Forelimb muscle (tissue), 1 donor: ENCODE measurements at regions not wholly inside any gene's neighbourhood (a gene's known extent, or its start where the extent isn't known, plus 50 kb on each side); places are given as distances from the start of the nearest gene placed in this dataset.

Experiments
- DNase-seq: peaks from one replicate; pipeline ENCODE4 v3.0.0-alpha.2; 2013; ENCODE audit warnings: low read depth

DNA sequence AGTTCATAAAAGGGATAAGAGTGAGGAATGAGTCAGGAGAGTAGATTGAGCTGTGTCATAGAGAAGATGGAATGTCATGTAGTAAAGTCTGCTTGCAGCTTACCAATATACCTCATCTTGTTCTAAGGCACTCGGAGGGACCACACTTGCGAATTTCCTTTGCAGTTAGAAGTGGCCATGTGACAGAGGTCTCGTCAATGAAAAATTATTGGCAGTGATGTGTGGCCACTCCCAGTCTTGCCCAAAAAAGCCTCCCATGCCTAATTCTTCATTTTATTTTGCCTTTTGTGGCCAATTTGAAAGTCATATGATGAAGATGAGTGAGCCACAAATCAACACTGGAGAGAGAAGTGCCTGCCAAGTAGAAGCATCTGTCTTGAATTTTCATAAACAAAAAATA is 465.6 kb upstream of the ZNF385D start:
- DNase-seq, result peak; percentile 22

GRCh38 chr3:22225161-22225560 is 474.2 kb upstream of the ZNF385D start:
- DNase-seq, result no peak

DNA sequence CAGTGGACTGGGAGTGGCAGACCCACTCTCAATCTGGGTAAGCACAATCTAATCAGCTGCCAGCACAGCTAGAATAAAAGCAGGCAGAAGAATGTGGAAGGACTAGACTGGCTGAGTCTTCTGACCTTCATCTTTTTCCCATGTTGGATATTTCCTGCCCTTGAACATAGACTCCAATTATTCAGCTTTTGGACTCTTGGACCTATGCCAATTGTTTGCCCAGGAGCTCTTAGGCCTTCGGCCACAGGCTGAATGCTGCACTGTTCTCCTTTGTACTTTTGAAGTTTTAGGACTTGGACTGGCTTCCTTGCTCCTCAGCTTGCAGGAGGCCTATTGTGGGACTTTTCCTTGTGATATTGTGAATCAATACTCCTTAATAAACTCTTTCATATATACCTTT is 477.7 kb upstream of the ZNF385D start:
- DNase-seq, result no peak

DNA sequence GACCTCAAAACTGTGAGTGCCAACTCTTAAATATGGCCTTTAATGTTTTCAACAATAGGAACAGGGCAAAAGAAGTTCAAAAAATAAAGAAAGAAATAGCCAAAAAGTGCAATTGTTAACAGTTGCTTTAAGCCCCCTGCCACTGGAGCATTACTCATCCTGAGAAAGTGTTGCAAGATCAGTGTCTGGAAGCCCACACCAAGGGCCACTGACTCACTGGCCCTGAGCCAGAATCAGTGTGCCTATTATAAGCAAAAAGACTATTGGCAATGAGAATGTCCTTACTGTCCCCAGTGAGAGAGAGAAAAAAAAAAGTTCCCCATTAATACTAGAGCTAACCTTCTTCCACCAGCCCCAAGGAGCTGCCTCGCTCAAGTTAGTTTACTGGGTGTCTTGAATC is 480.1 kb upstream of the ZNF385D start:
- DNase-seq, result no peak

- DNase-seq, result no peak
Measured at GRCh38 chr3:22236490-22237270, 485.7 kb upstream of the ZNF385D start.

DNA sequence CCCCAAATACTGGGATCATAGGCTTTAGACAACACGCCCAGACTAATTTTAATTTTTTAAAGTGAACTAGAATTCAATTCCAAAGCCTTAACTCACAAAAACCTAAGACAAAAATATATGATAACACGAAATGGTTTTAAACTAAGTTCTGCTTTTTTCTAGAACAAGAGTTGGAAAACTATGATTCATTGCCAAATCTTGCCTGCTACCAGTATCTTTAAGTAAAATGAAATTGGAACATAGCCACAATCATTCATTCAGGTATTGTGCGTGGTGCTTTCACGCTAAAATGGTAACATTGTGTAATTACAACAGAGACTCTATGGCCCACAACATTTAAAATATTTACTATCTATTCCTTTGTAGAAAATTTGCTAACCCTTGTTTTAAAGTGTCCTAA is 488.0 kb upstream of the ZNF385D start:
- no peak for DNase-seq

GRCh38 chr3:22241110-22241509 is 490.1 kb upstream of the ZNF385D start:
- no peak for DNase-seq

GRCh38 chr3:22244761-22245521 is 493.9 kb upstream of the ZNF385D start:
- DNase-seq, result peak; percentile 64

DNA sequence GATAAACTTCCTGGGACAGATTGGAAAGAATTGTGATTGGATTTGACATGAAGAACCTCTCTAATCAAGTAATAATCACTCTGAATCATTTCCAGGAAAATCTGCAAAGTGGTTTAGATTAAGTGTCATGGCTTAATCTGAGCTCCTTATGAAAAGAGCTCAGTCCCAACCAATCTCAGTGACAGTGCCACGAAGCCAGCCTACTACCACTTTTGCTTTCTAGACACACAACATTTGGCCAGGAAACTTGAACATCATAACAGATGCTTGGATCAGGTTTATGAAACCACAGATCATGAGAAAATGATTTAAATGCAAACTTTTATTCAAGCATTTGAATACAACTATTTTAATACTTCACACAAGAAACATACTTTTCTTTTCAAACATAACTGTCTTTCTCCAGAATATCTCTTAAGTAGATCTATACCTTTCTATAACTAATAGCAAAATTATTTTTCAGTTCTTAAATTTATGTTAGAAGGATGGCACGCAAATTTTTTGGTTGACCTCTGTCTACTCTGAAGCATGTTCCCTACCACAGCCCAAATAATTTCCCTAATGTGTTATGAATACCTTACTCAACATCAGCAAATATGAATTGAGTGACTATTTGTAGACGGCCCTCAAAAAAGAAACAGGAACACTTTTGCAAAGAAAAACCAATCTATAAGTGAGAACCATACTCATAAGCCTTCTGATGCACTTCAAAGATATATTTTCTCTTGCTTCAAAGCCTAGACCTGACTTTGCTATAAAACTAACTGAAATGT is 495.0 kb upstream of the ZNF385D start:
- no peak for DNase-seq

GRCh38 chr3:22249658-22250057 is 498.6 kb upstream of the ZNF385D start:
- DNase-seq, result no peak

- DNase-seq, result no peak
Measured at GRCh38 chr3:22257252-22257651, 506.2 kb upstream of the ZNF385D start.

DNA sequence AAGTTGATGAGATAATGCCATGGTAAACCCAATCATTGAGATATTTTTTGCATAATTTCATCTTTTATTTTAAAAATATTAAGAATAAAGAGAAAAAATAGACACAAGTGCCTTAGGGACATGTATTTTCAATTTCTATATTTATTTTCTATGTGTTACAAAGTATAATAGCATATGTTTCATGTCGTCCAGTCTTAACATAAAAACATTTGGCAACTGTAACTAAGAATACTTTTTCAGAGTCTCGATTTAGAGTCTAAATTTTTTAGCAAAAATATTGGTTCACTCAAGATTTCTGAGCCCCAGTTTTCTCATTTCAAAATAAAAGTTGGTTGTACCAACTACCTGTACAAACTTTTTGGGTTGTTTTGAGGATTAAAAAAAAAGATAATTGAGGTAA is 511.4 kb upstream of the ZNF385D start:
- DNase-seq, result no peak

GRCh38 chr3:22263042-22263441 is 512.0 kb upstream of the ZNF385D start:
- DNase-seq, result no peak

- DNase-seq, result no peak
Measured at GRCh38 chr3:22265403-22265802, 514.4 kb upstream of the ZNF385D start.

DNA sequence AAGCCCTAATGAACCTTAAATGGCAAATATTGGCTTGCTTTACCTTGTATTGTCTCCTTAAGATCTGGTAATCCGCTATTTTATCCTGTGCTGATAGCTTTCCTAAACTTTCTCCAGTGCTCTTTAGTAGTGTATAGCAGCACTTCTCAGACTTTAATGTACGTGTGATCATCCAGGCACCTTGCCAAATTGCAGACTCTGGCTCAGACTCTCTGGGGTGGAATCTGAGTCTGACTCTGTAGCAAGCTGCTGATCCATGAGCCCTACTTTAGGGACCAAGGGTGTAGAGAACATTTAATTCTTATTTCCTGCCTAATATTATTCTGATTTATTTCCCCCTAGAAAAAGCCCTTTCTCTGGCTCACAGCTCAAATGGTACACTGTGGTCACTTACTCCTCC is 518.8 kb upstream of the ZNF385D start:
- DNase-seq, result peak; percentile 59

- DNase-seq, result no peak
Measured at GRCh38 chr3:22276351-22276750, 525.3 kb upstream of the ZNF385D start.

GRCh38 chr3:22284559-22284958 is 533.5 kb upstream of the ZNF385D start:
- DNase-seq, result no peak

- no peak for DNase-seq
Measured at GRCh38 chr3:22288756-22289155, 537.7 kb upstream of the ZNF385D start.

DNA sequence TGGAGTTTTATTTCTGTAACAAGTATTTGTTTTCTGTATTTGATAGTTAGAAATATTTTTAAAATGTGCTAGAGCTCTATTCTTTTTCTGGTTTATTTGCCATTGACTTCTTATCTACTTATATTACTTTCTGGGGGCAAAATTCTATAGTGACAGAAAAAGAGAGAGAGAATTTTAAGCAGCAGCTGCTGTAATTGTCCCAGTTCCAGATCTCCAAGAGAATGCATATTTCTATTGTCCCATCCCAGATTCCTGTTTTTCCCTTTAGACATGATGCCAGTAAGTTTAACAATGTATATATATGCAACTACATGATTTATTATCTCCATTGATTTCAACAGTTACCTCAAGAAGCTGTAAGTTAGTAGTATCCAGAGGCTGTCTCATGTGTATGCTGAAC is 541.7 kb upstream of the ZNF385D start:
- no peak for DNase-seq

DNA sequence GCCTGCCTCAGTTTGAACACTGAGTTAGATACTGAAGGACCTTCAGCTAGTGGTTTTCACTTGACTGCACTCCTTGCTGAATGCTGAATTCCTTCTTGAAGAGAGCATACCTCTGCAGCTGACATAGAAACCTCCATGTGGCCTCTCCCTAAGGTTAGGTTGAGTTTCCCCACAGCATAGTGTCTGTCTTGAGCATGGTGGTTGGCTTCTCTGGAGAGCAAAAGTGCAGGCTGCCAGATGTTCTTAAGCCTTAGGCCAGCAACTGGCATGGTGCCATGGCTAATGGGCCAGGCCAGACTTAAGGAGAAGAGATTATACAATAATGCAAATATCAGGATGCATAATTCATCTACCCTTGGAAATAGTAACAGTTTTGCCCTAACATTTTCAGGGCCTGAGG is 545.6 kb upstream of the ZNF385D start:
- DNase-seq, result no peak

- no peak for DNase-seq
Measured at GRCh38 chr3:22297436-22297835, 546.4 kb upstream of the ZNF385D start.

- DNase-seq, result no peak
Measured at GRCh38 chr3:22306454-22306853, 555.4 kb upstream of the ZNF385D start.

GRCh38 chr3:22308871-22309270 is 557.9 kb upstream of the ZNF385D start:
- peak; percentile 16 for DNase-seq
